ENCODE measurements at regions not wholly inside any gene's neighbourhood (a gene's known extent, or its start where the extent isn't known, plus 50 kb on each side); places are given as distances from the start of the nearest gene placed in this dataset.

GRCh38 chr21:39099859-39100258 is 83.4 kb downstream of the PSMG1 start:
- Histone ChIP-seq H3K9me3 (replicated peaks; ENCODE audit: insufficient read depth, low read length) (no peaks in the 10 kb centered on the region), H3F3A (ENCODE audit: insufficient read depth, low read length) (no peaks in the 10 kb centered on the region), H3K4me2 (ENCODE audit: low read depth, low read length) (no peak overlapping the region), H3K9ac (ENCODE audit: low read length) (no peak overlapping the region), H2AFZ (ENCODE audit: low read length) (no peak overlapping the region), H4K20me1 (ENCODE audit: insufficient read depth, low read length) (no peaks in the 10 kb centered on the region), H3K4me1 (ENCODE audit: low read length) (no peaks in the 10 kb centered on the region), H3K27me3 (replicated peaks; ENCODE audit: insufficient read depth, low read length) (no peaks in the 10 kb centered on the region), H3K79me2 (ENCODE audit: low read length) (no peaks in the 10 kb centered on the region), H3K9me2 (replicated peaks; ENCODE audit: insufficient read depth, low read length) (no peaks in the 10 kb centered on the region), H3K27ac (ENCODE audit: low read length) (no peak overlapping the region), H3K36me3 (replicated peaks; ENCODE audit: insufficient read depth, low read length) (no peaks in the 10 kb centered on the region), H3K4me3 (ENCODE audit: low read length) (no peak overlapping the region)
- no peak for DNase-seq
- TF ChIP-seq CTCF (IDR thresholded peaks at IDR 0.05; ENCODE audit: low read length) (no peak), EZH2 (optimal IDR thresholded peaks at IDR 0.05; ENCODE audit: low read depth, low read length) (no peak), EZH2phosphoT487 (IDR thresholded peaks at IDR 0.05; ENCODE audit: low read length) (no peak)

- Histone ChIP-seq H4K20me1 (ENCODE audit: insufficient read depth, low read length) (no peaks in the 10 kb centered on the region), H3K4me3 (ENCODE audit: low read length) (no peak overlapping the region), H3F3A (ENCODE audit: insufficient read depth, low read length) (no peaks in the 10 kb centered on the region), H3K4me1 (ENCODE audit: low read length) (no peaks in the 10 kb centered on the region), H3K79me2 (ENCODE audit: low read length) (no peaks in the 10 kb centered on the region), H3K9me2 (replicated peaks; ENCODE audit: insufficient read depth, low read length) (no peaks in the 10 kb centered on the region), H3K27ac (ENCODE audit: low read length) (no peak overlapping the region), H3K9me3 (replicated peaks; ENCODE audit: insufficient read depth, low read length) (no peaks in the 10 kb centered on the region), H3K36me3 (replicated peaks; ENCODE audit: insufficient read depth, low read length) (no peaks in the 10 kb centered on the region), H3K4me2 (ENCODE audit: low read depth, low read length) (no peak overlapping the region), H3K27me3 (replicated peaks; ENCODE audit: insufficient read depth, low read length) (no peaks in the 10 kb centered on the region), H3K9ac (ENCODE audit: low read length) (no peak overlapping the region), H2AFZ (ENCODE audit: low read length) (no peak overlapping the region)
- no peak for DNase-seq
- TF ChIP-seq EZH2 (optimal IDR thresholded peaks at IDR 0.05; ENCODE audit: low read depth, low read length) (no peak), EZH2phosphoT487 (IDR thresholded peaks at IDR 0.05; ENCODE audit: low read length) (no peak), CTCF (IDR thresholded peaks at IDR 0.05; ENCODE audit: low read length) (no peak)
Observed at GRCh38 chr21:39098696-39099200, 84.5 kb downstream of the PSMG1 start.

GRCh38 chr21:39097981-39098380 is 85.3 kb downstream of the PSMG1 start:
- Histone ChIP-seq H3K4me1 (ENCODE audit: low read length) (no peaks in the 10 kb centered on the region), H3F3A (ENCODE audit: insufficient read depth, low read length) (no peaks in the 10 kb centered on the region), H3K79me2 (ENCODE audit: low read length) (no peaks in the 10 kb centered on the region), H3K9ac (ENCODE audit: low read length) (no peak overlapping the region), H3K4me2 (ENCODE audit: low read depth, low read length) (no peak overlapping the region), H3K4me3 (ENCODE audit: low read length) (no peak overlapping the region), H3K9me2 (replicated peaks; ENCODE audit: insufficient read depth, low read length) (no peaks in the 10 kb centered on the region), H4K20me1 (ENCODE audit: insufficient read depth, low read length) (no peaks in the 10 kb centered on the region), H3K27ac (ENCODE audit: low read length) (no peak overlapping the region), H3K36me3 (replicated peaks; ENCODE audit: insufficient read depth, low read length) (no peaks in the 10 kb centered on the region), H3K9me3 (replicated peaks; ENCODE audit: insufficient read depth, low read length) (no peaks in the 10 kb centered on the region), H3K27me3 (replicated peaks; ENCODE audit: insufficient read depth, low read length) (no peaks in the 10 kb centered on the region), H2AFZ (ENCODE audit: low read length) (no peak overlapping the region)
- DNase-seq: no peak
- no peak for TF ChIP-seq CTCF (IDR thresholded peaks at IDR 0.05; ENCODE audit: low read length)
- TF ChIP-seq EZH2 (optimal IDR thresholded peaks at IDR 0.05; ENCODE audit: low read depth, low read length): no peak
- TF ChIP-seq EZH2phosphoT487 (IDR thresholded peaks at IDR 0.05; ENCODE audit: low read length): no peak

Data from MM.1S (cell line).